ENCODE measurements at regions not wholly inside any gene's neighbourhood (a gene's known extent, or its start where the extent isn't known, plus 50 kb on each side); places are given as distances from the start of the nearest gene placed in this dataset.
A peak's percentile ranks its signal among the peaks of the same experiment; 100 is the strongest.

GRCh38 chr10:29377333-29377961, 88.6 kb downstream of the LYZL1 start:
- H3K4ac ChIP-seq (ENCODE audit: low read depth, low read length) = no peak overlapping the region
- POLR2A ChIA-PET (ENCODE audit: unreplicated experiment) = no interaction called here
- no peak overlapping the region for H3K4me3 ChIP-seq (ENCODE audit: insufficient read depth, low read depth, low read length)
- H2BK120ac ChIP-seq (ENCODE audit: low read depth, low read length) = no peak overlapping the region
- no peak overlapping the region for H3K23ac ChIP-seq (ENCODE audit: low read depth, low read length)
- H2BK20ac ChIP-seq (ENCODE audit: low read depth, low read length) = no peak overlapping the region
- H2AFZ ChIP-seq (replicated peaks; ENCODE audit: low read length, poor library complexity) = no peak overlapping the region
- in situ Hi-C loops (cut with MboI; ENCODE audit: low sequenced_read_pairs) (no loop called here), dilution Hi-C loops (cut with HindIII; ENCODE audit: low sequenced_read_pairs, unreplicated experiment) (no loop called here), intact Hi-C loops (cut with micrococcal nuclease) (loop anchor here (1.0 kb wide), 2 partner anchors 72 to 119 kb away; no protein-coding TSS in a partner anchor)
- peaks cover 3% of the 10 kb centered on the region; the same call in 1 of the 2 replicates for H3K4me1 ChIP-seq (ENCODE audit: control insufficient read depth, insufficient read depth, low read length)
- peak; percentile 42 for DNase-seq
- no peak overlapping the region for H3K9ac ChIP-seq (ENCODE audit: low read depth, low read length)
- H3K36me3 ChIP-seq (ENCODE audit: control insufficient read depth, insufficient read depth, low read length) = no peaks in the 10 kb centered on the region
- H3K56ac ChIP-seq (ENCODE audit: extremely low read depth, insufficient read depth, low read length) = no peak overlapping the region
- H3K27me3 ChIP-seq (ENCODE audit: control insufficient read depth, insufficient read depth, low read length) = peaks cover 21% of the 10 kb centered on the region
- WGBS, 2 experiments (ENCODE audit: extremely low coverage in 2 of 2, insufficient read length in 1 of 2) = no CpG with 5 or more reads among the region's 10 CpGs
- no peak overlapping the region for H3K4me2 ChIP-seq (ENCODE audit: low read depth, low read length)
- H3K9me1 ChIP-seq (ENCODE audit: insufficient read depth, low read length) = no peaks in the 10 kb centered on the region
- no peaks in the 10 kb centered on the region for H3K79me1 ChIP-seq (ENCODE audit: low read depth in 1 of 2, low read length in 2 of 2)
- no TSS peak for BruUV-seq (replicated peaks)
- no peak overlapping the region for H2AK9ac ChIP-seq (replicated peaks; ENCODE audit: low read depth, low read length, poor library complexity)
- no peak overlapping the region for H2BK5ac ChIP-seq (ENCODE audit: low read depth, low read length, poor library complexity, severe bottlenecking)
- no peak overlapping the region for H3K18ac ChIP-seq (ENCODE audit: low read depth, low read length)
- H4K91ac ChIP-seq (ENCODE audit: insufficient read depth, low read depth, low read length) = no peak overlapping the region
- no peak overlapping the region for H4K8ac ChIP-seq (ENCODE audit: low read depth in 2 of 2, low read length in 2 of 2)
- peaks cover 3% of the 10 kb centered on the region; the same call in 1 of the 2 replicates for H3K9me3 ChIP-seq (ENCODE audit: control insufficient read depth, insufficient read depth, low read length)
- H3K27ac ChIP-seq (ENCODE audit: insufficient read depth, low read length) = no peak overlapping the region
- H2BK15ac ChIP-seq (ENCODE audit: low read depth, low read length) = no peak overlapping the region
- ATAC-seq (ENCODE audit: low read depth) = peak; percentile 49; the same call in 1 of the 2 replicates
- H3K14ac ChIP-seq (replicated peaks; ENCODE audit: low read depth, low read length) = no peak overlapping the region
- no peaks in the 10 kb centered on the region for H4K20me1 ChIP-seq (ENCODE audit: insufficient read depth, low read length)
- H4K5ac ChIP-seq (ENCODE audit: low read depth, low read length) = no peak overlapping the region
- TF ChIP-seq RAD21 (IDR thresholded peaks at IDR 0.05; ENCODE audit: low read length) = peak; percentile 72
- TF ChIP-seq, protein P1, sequence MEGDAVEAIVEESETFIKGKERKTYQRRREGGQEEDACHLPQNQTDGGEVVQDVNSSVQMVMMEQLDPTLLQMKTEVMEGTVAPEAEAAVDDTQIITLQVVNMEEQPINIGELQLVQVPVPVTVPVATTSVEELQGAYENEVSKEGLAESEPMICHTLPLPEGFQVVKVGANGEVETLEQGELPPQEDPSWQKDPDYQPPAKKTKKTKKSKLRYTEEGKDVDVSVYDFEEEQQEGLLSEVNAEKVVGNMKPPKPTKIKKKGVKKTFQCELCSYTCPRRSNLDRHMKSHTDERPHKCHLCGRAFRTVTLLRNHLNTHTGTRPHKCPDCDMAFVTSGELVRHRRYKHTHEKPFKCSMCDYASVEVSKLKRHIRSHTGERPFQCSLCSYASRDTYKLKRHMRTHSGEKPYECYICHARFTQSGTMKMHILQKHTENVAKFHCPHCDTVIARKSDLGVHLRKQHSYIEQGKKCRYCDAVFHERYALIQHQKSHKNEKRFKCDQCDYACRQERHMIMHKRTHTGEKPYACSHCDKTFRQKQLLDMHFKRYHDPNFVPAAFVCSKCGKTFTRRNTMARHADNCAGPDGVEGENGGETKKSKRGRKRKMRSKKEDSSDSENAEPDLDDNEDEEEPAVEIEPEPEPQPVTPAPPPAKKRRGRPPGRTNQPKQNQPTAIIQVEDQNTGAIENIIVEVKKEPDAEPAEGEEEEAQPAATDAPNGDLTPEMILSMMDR (conservative IDR thresholded peaks at IDR 0.05; ENCODE audit: low read depth, low read length) = peak; percentile 88
- TF ChIP-seq SMC3 (IDR thresholded peaks at IDR 0.05; ENCODE audit: low read depth, low read length) = peak; percentile 62
- TF ChIP-seq, protein P2, sequence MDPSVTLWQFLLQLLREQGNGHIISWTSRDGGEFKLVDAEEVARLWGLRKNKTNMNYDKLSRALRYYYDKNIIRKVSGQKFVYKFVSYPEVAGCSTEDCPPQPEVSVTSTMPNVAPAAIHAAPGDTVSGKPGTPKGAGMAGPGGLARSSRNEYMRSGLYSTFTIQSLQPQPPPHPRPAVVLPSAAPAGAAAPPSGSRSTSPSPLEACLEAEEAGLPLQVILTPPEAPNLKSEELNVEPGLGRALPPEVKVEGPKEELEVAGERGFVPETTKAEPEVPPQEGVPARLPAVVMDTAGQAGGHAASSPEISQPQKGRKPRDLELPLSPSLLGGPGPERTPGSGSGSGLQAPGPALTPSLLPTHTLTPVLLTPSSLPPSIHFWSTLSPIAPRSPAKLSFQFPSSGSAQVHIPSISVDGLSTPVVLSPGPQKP (IDR thresholded peaks at IDR 0.05; ENCODE audit: borderline replicate concordance, low read depth, low read length) = no peak
- no peak overlapping the region for H2AK5ac ChIP-seq (ENCODE audit: low read depth, low read length)
- CTCF ChIA-PET = interaction anchor here (1.1 kb wide), 1 partner anchor 13 kb away, joined by 3 read pairs; no protein-coding TSS in a partner anchor

Data from IMR-90 (cell line).